ENCODE measurements at regions not wholly inside any gene's neighbourhood (a gene's known extent, or its start where the extent isn't known, plus 50 kb on each side); places are given as distances from the start of the nearest gene placed in this dataset.

- no peak for DNase-seq (ENCODE audit: insufficient read length, low spot score)
- TF ChIP-seq SPI1 (IDR thresholded peaks at IDR 0.05; ENCODE audit: low read depth, low read length), result no peak
- no peak for TF ChIP-seq POU2F2 (IDR thresholded peaks at IDR 0.05; ENCODE audit: low read depth, low read length)
- TF ChIP-seq PAX5 (IDR thresholded peaks at IDR 0.05; ENCODE audit: insufficient read depth, low read length, severe bottlenecking), result no peak
- no peak for TF ChIP-seq POLR2A (IDR thresholded peaks at IDR 0.05; ENCODE audit: low read depth, low read length)
- no peak for TF ChIP-seq POLR2AphosphoS5 (IDR thresholded peaks at IDR 0.05; ENCODE audit: low read depth, low read length)
- no peak for TF ChIP-seq TAF1 (IDR thresholded peaks at IDR 0.05; ENCODE audit: low read depth, low read length)
- no peak for FAIRE-seq
These were observed 352.8 kb upstream of the PODXL start for GRCh38 chr7:131909151-131909768.

- TF ChIP-seq POLR2A (IDR thresholded peaks at IDR 0.05; ENCODE audit: low read depth, low read length), result no peak
- TF ChIP-seq TAF1 (IDR thresholded peaks at IDR 0.05; ENCODE audit: low read depth, low read length), result no peak
- no peak for TF ChIP-seq PAX5 (IDR thresholded peaks at IDR 0.05; ENCODE audit: insufficient read depth, low read length, severe bottlenecking)
- no peak for TF ChIP-seq SPI1 (IDR thresholded peaks at IDR 0.05; ENCODE audit: low read depth, low read length)
- no peak for TF ChIP-seq POU2F2 (IDR thresholded peaks at IDR 0.05; ENCODE audit: low read depth, low read length)
- TF ChIP-seq POLR2AphosphoS5 (IDR thresholded peaks at IDR 0.05; ENCODE audit: low read depth, low read length), result no peak
- no peak for DNase-seq (ENCODE audit: insufficient read length, low spot score)
- no peak for FAIRE-seq
These were observed 352.3 kb upstream of the PODXL start for GRCh38 chr7:131908714-131909113.

DNA sequence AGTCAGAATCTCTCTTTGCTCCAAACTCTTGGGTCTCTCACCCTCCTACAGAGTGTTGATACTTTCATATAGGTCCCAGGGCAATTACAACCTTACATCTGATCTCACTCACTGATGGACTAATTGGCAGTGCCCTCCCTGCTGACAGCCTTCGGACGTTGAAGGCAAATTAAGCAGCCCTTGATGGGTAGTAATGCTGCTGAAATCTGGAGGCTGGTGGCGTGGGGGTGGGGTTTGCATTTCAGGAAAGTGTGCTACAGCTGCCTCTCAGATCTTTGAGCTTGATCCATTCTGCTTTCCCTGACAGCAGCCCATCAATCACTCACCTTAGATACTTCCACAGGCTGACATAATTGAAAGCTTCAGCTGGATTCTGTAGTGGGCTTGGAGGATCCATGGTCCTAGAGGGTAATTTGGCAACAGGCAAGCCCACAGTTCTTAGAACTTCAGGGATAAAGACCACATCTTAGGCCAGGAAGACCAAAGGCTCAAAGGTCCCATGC is 349.1 kb upstream of the PODXL start:
- TF ChIP-seq POLR2A (IDR thresholded peaks at IDR 0.05; ENCODE audit: low read depth, low read length) (no peak), POLR2AphosphoS5 (IDR thresholded peaks at IDR 0.05; ENCODE audit: low read depth, low read length) (no peak), SPI1 (IDR thresholded peaks at IDR 0.05; ENCODE audit: low read depth, low read length) (no peak), TAF1 (IDR thresholded peaks at IDR 0.05; ENCODE audit: low read depth, low read length) (no peak), POU2F2 (IDR thresholded peaks at IDR 0.05; ENCODE audit: low read depth, low read length) (no peak), PAX5 (IDR thresholded peaks at IDR 0.05; ENCODE audit: insufficient read depth, low read length, severe bottlenecking) (no peak)
- DNase-seq (ENCODE audit: insufficient read length, low spot score), result no peak
- FAIRE-seq, result no peak

- no peak for TF ChIP-seq PAX5 (IDR thresholded peaks at IDR 0.05; ENCODE audit: insufficient read depth, low read length, severe bottlenecking)
- no peak for TF ChIP-seq POU2F2 (IDR thresholded peaks at IDR 0.05; ENCODE audit: low read depth, low read length)
- TF ChIP-seq TAF1 (IDR thresholded peaks at IDR 0.05; ENCODE audit: low read depth, low read length), result no peak
- no peak for FAIRE-seq
These were observed 348.4 kb upstream of the PODXL start for GRCh38 chr7:131904760-131905327.

DNA sequence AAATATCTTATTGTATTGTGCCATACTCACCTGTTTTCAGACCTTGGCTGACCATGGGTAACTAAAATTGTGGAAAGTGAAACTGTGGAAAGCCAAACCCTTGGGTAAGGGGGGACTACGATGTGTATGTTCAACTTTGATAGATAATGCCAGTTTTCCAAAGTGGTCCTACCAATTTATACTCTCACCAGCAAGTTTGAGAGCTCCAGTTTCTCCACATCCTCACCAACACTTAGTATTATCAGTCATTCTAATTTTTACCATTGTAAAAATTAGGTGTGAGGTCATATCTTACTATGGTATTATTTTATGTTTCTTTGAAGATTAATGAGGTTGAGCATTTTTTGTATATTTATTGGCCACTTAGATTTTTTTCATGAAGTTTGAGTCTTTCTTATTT is 346.9 kb upstream of the PODXL start:
- no peak for FAIRE-seq
- no peak for DNase-seq (ENCODE audit: insufficient read length, low spot score)

More at GRCh38 chr7:131904760-131905327, 348.4 kb upstream of the PODXL start:
- no peak for DNase-seq (ENCODE audit: insufficient read length, low spot score)

GRCh38 chr7:131900785-131901287 is 344.4 kb upstream of the PODXL start:
- TF ChIP-seq POLR2A (IDR thresholded peaks at IDR 0.05; ENCODE audit: low read depth, low read length) (no peak), TAF1 (IDR thresholded peaks at IDR 0.05; ENCODE audit: low read depth, low read length) (no peak), PAX5 (IDR thresholded peaks at IDR 0.05; ENCODE audit: insufficient read depth, low read length, severe bottlenecking) (no peak), POU2F2 (IDR thresholded peaks at IDR 0.05; ENCODE audit: low read depth, low read length) (no peak), POLR2AphosphoS5 (IDR thresholded peaks at IDR 0.05; ENCODE audit: low read depth, low read length) (no peak)
- DNase-seq (ENCODE audit: insufficient read length, low spot score), result no peak
- FAIRE-seq, result no peak

More for the DNA sequence above, 346.9 kb upstream of the PODXL start:
- TF ChIP-seq POLR2A (IDR thresholded peaks at IDR 0.05; ENCODE audit: low read depth, low read length) (no peak), POU2F2 (IDR thresholded peaks at IDR 0.05; ENCODE audit: low read depth, low read length) (no peak), SPI1 (IDR thresholded peaks at IDR 0.05; ENCODE audit: low read depth, low read length) (no peak), POLR2AphosphoS5 (IDR thresholded peaks at IDR 0.05; ENCODE audit: low read depth, low read length) (no peak), TAF1 (IDR thresholded peaks at IDR 0.05; ENCODE audit: low read depth, low read length) (no peak), PAX5 (IDR thresholded peaks at IDR 0.05; ENCODE audit: insufficient read depth, low read length, severe bottlenecking) (no peak)

- FAIRE-seq (no peak), DNase-seq (ENCODE audit: insufficient read length, low spot score) (no peak)
- TF ChIP-seq POLR2A (IDR thresholded peaks at IDR 0.05; ENCODE audit: low read depth, low read length) (no peak), POU2F2 (IDR thresholded peaks at IDR 0.05; ENCODE audit: low read depth, low read length) (no peak), SPI1 (IDR thresholded peaks at IDR 0.05; ENCODE audit: low read depth, low read length) (no peak), POLR2AphosphoS5 (IDR thresholded peaks at IDR 0.05; ENCODE audit: low read depth, low read length) (no peak), TAF1 (IDR thresholded peaks at IDR 0.05; ENCODE audit: low read depth, low read length) (no peak), PAX5 (IDR thresholded peaks at IDR 0.05; ENCODE audit: insufficient read depth, low read length, severe bottlenecking) (no peak)
These were observed 343.0 kb upstream of the PODXL start for GRCh38 chr7:131899271-131900030.

DNA sequence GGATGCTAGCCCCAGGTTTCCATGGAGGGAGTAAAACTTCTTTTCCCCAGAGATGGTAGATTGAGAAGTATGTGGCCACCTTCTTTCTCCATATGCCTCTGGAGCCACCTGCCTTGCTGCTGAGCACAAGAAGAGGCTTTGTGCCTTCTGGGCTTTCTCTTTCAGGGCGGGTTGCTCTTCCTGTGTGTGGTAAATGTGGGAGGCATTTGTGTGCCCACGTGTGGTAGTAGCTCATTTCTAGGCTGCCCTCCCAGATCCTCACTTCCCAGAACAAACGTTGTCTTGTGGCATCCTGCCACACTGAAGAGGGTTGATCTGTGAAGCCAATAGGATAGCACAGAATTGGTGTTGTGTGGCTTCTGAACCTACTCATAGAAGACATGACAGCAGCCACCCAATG is 342.0 kb upstream of the PODXL start:
- no peak for FAIRE-seq
- no peak for DNase-seq (ENCODE audit: insufficient read length, low spot score)
- TF ChIP-seq POLR2A (IDR thresholded peaks at IDR 0.05; ENCODE audit: low read depth, low read length) (no peak), SPI1 (IDR thresholded peaks at IDR 0.05; ENCODE audit: low read depth, low read length) (no peak), POU2F2 (IDR thresholded peaks at IDR 0.05; ENCODE audit: low read depth, low read length) (no peak), POLR2AphosphoS5 (IDR thresholded peaks at IDR 0.05; ENCODE audit: low read depth, low read length) (no peak), TAF1 (IDR thresholded peaks at IDR 0.05; ENCODE audit: low read depth, low read length) (no peak), PAX5 (IDR thresholded peaks at IDR 0.05; ENCODE audit: insufficient read depth, low read length, severe bottlenecking) (no peak)

- DNase-seq (ENCODE audit: insufficient read length, low spot score), result no peak
- no peak for FAIRE-seq
- TF ChIP-seq POLR2AphosphoS5 (IDR thresholded peaks at IDR 0.05; ENCODE audit: low read depth, low read length) (no peak), SPI1 (IDR thresholded peaks at IDR 0.05; ENCODE audit: low read depth, low read length) (no peak), PAX5 (IDR thresholded peaks at IDR 0.05; ENCODE audit: insufficient read depth, low read length, severe bottlenecking) (no peak), POU2F2 (IDR thresholded peaks at IDR 0.05; ENCODE audit: low read depth, low read length) (no peak), POLR2A (IDR thresholded peaks at IDR 0.05; ENCODE audit: low read depth, low read length) (no peak), TAF1 (IDR thresholded peaks at IDR 0.05; ENCODE audit: low read depth, low read length) (no peak)
These were observed 341.4 kb upstream of the PODXL start for GRCh38 chr7:131897790-131898165.
